ENCODE measurements at regions not wholly inside any gene's neighbourhood (a gene's known extent, or its start where the extent isn't known, plus 50 kb on each side); places are given as distances from the start of the nearest gene placed in this dataset.

DNA sequence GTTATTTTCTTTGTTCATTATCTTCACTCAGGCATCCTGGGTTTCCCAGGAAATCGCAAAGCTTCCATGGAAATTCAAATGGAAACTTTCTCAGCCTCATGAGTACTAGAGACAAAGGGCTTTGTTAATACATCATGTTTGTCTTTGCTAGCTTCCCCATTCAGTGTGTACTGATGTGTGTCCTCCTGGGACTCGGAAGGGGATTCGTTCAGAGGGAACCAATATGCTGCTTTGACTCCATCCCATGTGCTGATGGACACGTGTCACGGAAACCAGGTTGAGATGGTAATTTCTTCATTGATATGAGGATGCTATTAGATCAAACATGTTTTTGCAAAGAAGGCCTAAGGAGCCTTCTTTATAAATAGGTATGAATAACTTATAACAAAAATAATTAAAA is 87.0 kb upstream of the KCNAB1 start:
- Mint-ChIP-seq H3K4me3 (ENCODE audit: low read depth) (no peak overlapping the region), H3K36me3 (ENCODE audit: insufficient read depth) (no peaks in the 10 kb centered on the region), H3K27me3 (no peaks in the 10 kb centered on the region), H3K4me1 (ENCODE audit: low read depth) (no peaks in the 10 kb centered on the region), H3K27ac (no peak overlapping the region), H3K9me3 (ENCODE audit: low read depth) (no peaks in the 10 kb centered on the region)
- no peak for DNase-seq (ENCODE audit: low spot score, unreplicated experiment)
- TF ChIP-seq, protein P1, sequence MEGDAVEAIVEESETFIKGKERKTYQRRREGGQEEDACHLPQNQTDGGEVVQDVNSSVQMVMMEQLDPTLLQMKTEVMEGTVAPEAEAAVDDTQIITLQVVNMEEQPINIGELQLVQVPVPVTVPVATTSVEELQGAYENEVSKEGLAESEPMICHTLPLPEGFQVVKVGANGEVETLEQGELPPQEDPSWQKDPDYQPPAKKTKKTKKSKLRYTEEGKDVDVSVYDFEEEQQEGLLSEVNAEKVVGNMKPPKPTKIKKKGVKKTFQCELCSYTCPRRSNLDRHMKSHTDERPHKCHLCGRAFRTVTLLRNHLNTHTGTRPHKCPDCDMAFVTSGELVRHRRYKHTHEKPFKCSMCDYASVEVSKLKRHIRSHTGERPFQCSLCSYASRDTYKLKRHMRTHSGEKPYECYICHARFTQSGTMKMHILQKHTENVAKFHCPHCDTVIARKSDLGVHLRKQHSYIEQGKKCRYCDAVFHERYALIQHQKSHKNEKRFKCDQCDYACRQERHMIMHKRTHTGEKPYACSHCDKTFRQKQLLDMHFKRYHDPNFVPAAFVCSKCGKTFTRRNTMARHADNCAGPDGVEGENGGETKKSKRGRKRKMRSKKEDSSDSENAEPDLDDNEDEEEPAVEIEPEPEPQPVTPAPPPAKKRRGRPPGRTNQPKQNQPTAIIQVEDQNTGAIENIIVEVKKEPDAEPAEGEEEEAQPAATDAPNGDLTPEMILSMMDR (IDR thresholded peaks at IDR 0.05; ENCODE audit: unreplicated experiment) = no peak

DNA sequence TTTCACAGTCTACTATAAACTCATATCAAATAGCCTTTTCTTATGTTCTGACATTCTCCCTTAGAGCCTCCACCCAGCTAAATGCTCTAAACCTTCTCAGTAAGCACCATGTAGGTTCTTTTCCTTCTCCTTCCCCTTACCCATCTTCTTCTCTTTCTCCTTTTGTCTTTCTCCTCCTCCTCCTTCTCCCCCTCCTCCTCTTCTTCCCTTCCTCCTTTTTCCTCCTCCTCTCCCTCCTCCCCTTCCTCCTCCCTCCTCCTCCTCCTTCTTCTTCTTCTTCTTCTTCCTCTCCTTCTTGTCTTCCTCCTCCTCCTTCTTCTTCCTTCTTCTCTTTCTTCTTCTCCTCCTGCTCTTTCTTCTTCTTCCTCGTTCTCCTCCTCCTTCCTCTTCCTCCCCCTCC is 85.2 kb upstream of the KCNAB1 start:
- no peaks in the 10 kb centered on the region for H3K36me3 Mint-ChIP-seq (ENCODE audit: insufficient read depth)
- TF ChIP-seq, protein P1 (IDR thresholded peaks at IDR 0.05; ENCODE audit: unreplicated experiment) = no peak
- no peak overlapping the region for H3K4me3 Mint-ChIP-seq (ENCODE audit: low read depth)
- H3K4me1 Mint-ChIP-seq (ENCODE audit: low read depth) = no peaks in the 10 kb centered on the region
- no peaks in the 10 kb centered on the region for H3K27me3 Mint-ChIP-seq
- no peak for DNase-seq (ENCODE audit: low spot score, unreplicated experiment)
- H3K9me3 Mint-ChIP-seq (ENCODE audit: low read depth) = no peaks in the 10 kb centered on the region
- H3K27ac Mint-ChIP-seq = no peak overlapping the region

DNA sequence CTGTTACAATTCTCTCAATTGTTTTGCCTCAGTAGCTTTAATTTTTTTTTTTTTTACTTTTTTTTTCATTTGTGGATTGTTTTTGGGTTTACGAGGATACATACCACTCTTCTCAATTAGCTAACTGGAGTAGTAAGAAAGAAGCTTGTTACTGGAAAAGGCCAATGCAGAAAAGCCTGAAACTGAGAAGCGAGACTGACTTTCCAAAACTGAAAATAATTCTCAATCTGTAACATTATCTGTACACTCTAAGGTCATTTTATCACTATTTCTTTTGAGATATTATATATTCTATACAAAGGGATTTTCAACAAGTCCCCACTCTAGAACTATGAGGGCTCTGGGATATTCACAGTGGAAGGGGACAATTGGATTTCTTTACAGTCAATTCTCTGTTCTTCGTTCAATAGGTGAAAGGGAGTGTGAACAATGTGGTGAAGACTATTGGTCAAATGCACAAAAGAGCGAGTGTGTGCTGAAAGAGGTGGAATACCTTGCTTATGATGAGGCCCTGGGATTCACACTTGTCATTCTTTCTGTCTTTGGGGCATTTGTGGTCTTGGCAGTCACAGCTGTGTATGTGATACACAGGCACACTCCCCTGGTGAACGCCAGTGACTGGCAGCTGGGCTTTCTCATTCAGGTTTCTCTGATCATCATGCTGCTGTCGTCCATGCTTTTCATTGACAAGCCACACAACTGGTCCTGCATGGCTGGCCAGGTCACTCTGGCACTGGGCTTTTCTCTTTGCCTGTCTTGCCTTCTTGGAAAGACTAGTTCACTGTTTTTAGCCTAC is 83.9 kb upstream of the KCNAB1 start:
- H3K27me3 Mint-ChIP-seq = no peaks in the 10 kb centered on the region
- DNase-seq (ENCODE audit: low spot score, unreplicated experiment) = no peak
- no peaks in the 10 kb centered on the region for H3K9me3 Mint-ChIP-seq (ENCODE audit: low read depth)
- TF ChIP-seq, protein P1 (IDR thresholded peaks at IDR 0.05; ENCODE audit: unreplicated experiment) = no peak
- H3K4me1 Mint-ChIP-seq (ENCODE audit: low read depth) = no peaks in the 10 kb centered on the region
- no peaks in the 10 kb centered on the region for H3K36me3 Mint-ChIP-seq (ENCODE audit: insufficient read depth)
- no peak overlapping the region for H3K4me3 Mint-ChIP-seq (ENCODE audit: low read depth)
- no peak overlapping the region for H3K27ac Mint-ChIP-seq

DNA sequence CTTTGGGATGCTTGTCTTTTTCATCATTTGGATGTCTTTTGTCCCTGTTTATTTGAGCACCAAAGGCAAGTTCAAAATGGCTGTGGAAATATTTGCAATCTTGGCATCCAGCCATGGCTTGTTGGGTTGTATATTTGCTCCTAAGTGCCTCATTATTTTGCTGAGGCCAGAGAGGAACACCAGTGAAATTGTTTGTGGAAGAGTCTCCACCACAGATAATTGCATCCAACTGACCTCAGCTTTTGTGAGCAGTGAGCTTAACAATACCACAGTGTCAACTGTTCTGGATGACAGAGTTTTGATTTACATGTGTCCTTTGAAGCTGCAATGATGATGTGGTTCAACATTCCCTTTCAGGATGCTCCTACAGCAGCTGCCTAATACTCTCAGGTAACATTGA is 83.0 kb upstream of the KCNAB1 start:
- no peak overlapping the region for H3K4me3 Mint-ChIP-seq (ENCODE audit: low read depth)
- no peaks in the 10 kb centered on the region for H3K36me3 Mint-ChIP-seq (ENCODE audit: insufficient read depth)
- no peaks in the 10 kb centered on the region for H3K27me3 Mint-ChIP-seq
- H3K27ac Mint-ChIP-seq = no peak overlapping the region
- no peaks in the 10 kb centered on the region for H3K4me1 Mint-ChIP-seq (ENCODE audit: low read depth)
- TF ChIP-seq, protein P1 (IDR thresholded peaks at IDR 0.05; ENCODE audit: unreplicated experiment) = no peak
- H3K9me3 Mint-ChIP-seq (ENCODE audit: low read depth) = no peaks in the 10 kb centered on the region
- no peak for DNase-seq (ENCODE audit: low spot score, unreplicated experiment)

DNA sequence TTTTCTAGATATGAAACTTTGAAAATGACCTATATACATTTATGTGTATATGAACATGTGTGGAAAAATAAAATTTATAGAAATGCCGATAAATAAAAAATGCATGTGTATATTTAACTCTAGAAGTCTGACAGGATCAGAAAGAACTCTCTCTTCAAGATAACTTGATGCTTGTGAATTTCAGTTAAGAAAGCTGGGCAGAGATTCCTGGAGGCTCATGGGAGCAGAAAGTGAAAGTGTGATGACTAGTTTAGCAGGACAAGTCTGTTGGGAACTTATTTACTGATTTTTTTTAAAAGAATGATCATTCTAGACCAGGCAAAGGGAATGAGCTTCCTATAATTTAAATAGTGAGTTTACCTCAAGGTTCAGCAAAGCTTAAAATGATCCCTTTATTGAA is 81.5 kb upstream of the KCNAB1 start:
- no peaks in the 10 kb centered on the region for H3K36me3 Mint-ChIP-seq (ENCODE audit: insufficient read depth)
- H3K4me3 Mint-ChIP-seq (ENCODE audit: low read depth) = no peak overlapping the region
- no peak for DNase-seq (ENCODE audit: low spot score, unreplicated experiment)
- H3K4me1 Mint-ChIP-seq (ENCODE audit: low read depth) = no peaks in the 10 kb centered on the region
- peaks cover 3% of the 10 kb centered on the region for H3K9me3 Mint-ChIP-seq (ENCODE audit: low read depth)
- H3K27ac Mint-ChIP-seq = no peak overlapping the region
- TF ChIP-seq, protein P1 (IDR thresholded peaks at IDR 0.05; ENCODE audit: unreplicated experiment) = no peak
- H3K27me3 Mint-ChIP-seq = no peaks in the 10 kb centered on the region

Measured in progenitor cell of endocrine pancreas (in vitro differentiated cells).